ENCODE measurements at regions not wholly inside any gene's neighbourhood (a gene's known extent, or its start where the extent isn't known, plus 50 kb on each side); places are given as distances from the start of the nearest gene placed in this dataset.

DNA sequence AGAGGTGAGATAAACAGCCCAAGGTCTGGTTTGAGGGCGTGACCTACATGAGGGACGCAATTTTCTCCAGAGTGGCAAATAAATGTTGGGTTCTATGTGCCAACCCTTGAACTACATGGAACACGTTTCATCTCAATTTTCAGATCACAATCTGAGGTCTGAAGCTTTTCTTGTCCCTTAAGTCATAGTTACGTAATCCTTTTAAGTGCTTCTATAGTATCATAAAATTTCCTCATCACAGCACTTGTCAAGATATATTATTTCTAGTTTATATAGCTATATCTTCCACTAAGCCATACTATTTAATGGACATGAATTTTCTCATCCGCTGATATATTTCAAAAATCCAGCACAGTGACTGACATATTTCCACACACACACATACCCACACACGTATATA is 53.1 kb upstream of the GRIN3A start:
- Histone ChIP-seq H3K4me3 (no peak overlapping the region), H3K27me3 (no peaks in the 10 kb centered on the region), H3K36me3 (no peaks in the 10 kb centered on the region), H3K27ac (no peak overlapping the region), H3K9me3 (no peaks in the 10 kb centered on the region), H3K4me1 (no peaks in the 10 kb centered on the region)
- WGBS, 2 donors (ENCODE audit: low coverage in 1 of 2) = 40 to 57% methylated on average over 6 of the region's 6 CpGs
- DNase-seq = no peak
- intact Hi-C loops (cut with DNase I; ENCODE audit: low total_unique reads) (no loop called here), in situ Hi-C loops (cut with MboI; ENCODE audit: low pct_ligation_motif_present in 1 of 4, low pct_unique_long_range_greater_than_20kb in 1 of 4, low sequenced_read_pairs in 3 of 4) (no loop called here)
- no peak for TF ChIP-seq EP300 (IDR thresholded peaks at IDR 0.05; ENCODE audit: low read depth)
- no peak for TF ChIP-seq POLR2AphosphoS5 (IDR thresholded peaks at IDR 0.05)
- TF ChIP-seq POLR2A (IDR thresholded peaks at IDR 0.05) = no peak
- TF ChIP-seq, protein P1, sequence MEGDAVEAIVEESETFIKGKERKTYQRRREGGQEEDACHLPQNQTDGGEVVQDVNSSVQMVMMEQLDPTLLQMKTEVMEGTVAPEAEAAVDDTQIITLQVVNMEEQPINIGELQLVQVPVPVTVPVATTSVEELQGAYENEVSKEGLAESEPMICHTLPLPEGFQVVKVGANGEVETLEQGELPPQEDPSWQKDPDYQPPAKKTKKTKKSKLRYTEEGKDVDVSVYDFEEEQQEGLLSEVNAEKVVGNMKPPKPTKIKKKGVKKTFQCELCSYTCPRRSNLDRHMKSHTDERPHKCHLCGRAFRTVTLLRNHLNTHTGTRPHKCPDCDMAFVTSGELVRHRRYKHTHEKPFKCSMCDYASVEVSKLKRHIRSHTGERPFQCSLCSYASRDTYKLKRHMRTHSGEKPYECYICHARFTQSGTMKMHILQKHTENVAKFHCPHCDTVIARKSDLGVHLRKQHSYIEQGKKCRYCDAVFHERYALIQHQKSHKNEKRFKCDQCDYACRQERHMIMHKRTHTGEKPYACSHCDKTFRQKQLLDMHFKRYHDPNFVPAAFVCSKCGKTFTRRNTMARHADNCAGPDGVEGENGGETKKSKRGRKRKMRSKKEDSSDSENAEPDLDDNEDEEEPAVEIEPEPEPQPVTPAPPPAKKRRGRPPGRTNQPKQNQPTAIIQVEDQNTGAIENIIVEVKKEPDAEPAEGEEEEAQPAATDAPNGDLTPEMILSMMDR (IDR thresholded peaks at IDR 0.05) = no peak

Small RNA genes in the stretch of these regions (small RNA-seq; reads per million reads assigned to genes)
- gene RNU6-329P = 0 reads per million in 4 donors

Measured in transverse colon (tissue), 4 donors.